Left lung (tissue), 4 donors: ENCODE measurements at regions not wholly inside any gene's neighbourhood (a gene's known extent, or its start where the extent isn't known, plus 50 kb on each side); places are given as distances from the start of the nearest gene placed in this dataset.

ENCODE experiments used
- ATAC-seq: fragments of 200-7000 bp; cut with Tn5 transposase; one replicate; pipeline ENCODE4 v1.9.1; 2020; ENCODE audit warnings: moderate library complexity
- DNase-seq, 4 donors: peaks; one replicate each; pipeline ENCODE4 v3.0.0-alpha.2; 2013 to 2020
- H3K27ac ChIP-seq, 2 donors: fragments of 200-600 bp; sonication (generic) in 1 of 2; one replicate each; pipeline versions ENCODE4 v1.5.0 to v1.8.0; 2020 to 2021
- H3K27me3 ChIP-seq, 2 donors: fragments of 200-600 bp; sonication (generic) in 1 of 2; one replicate each; pipeline versions ENCODE4 v1.5.0 to v1.8.0; 2020 to 2021
- H3K36me3 ChIP-seq, 2 donors: fragments of 200-600 bp; sonication (generic) in 1 of 2; one replicate each; pipeline versions ENCODE4 v1.5.0 to v1.8.0; 2020 to 2021
- H3K4me1 ChIP-seq, 2 donors: fragments of 200-600 bp; one replicate each; pipeline ENCODE4 v1.8.0; 2021
- H3K4me3 ChIP-seq, 2 donors: fragments of 200-600 bp; sonication (generic) in 1 of 2; one replicate each; pipeline versions ENCODE4 v1.5.0 to v1.8.0; 2020 to 2021; ENCODE audit warnings: mild to moderate bottlenecking in 1 of 2
- H3K9me3 ChIP-seq, 2 donors: fragments of 200-600 bp; sonication (generic) in 1 of 2; one replicate each; pipeline versions ENCODE4 v1.5.0 to v1.8.0; 2020 to 2021
- intact Hi-C, 2 donors: fragments of 100-400 bp; cut with DNase I; formaldehyde crosslinking; loops; one replicate each; pipeline versions ENCODE4 v1.11.2 to v1.14.2; 2022
- TF ChIP-seq, protein P1 (sequence below), 2 donors: fragments of 200-600 bp; sonication (generic) in 1 of 2; IDR thresholded peaks; one replicate each; pipeline versions ENCODE4 v1.5.0 to v1.8.0; 2021; ENCODE audit warnings: antibody characterized with exemption in 2 of 2
- donor health status: DM: no; HTN: yes; CAD: no.
- donor health status: DM: no; HTN: no; CAD: no.

DNA sequence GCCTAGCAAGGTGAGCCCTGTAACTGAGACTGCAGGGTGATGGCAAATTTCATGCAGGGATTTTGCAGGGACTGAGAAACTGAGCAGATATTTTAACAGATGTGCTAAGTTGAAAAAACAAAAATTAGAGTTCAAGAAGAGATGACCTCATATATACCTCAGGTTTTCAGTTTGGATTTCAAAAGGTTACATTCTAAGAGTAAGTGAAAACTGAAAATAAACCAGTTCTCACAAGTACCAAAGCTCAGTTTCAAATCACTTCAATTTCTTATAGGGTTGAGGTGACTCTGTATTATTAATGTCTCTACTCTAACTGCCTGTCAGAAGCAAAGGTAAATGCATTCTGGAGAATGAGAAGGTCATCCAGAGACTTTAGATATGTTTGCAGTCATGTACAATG, 237.4 kb upstream of the VRK2 start:
- no peak for DNase-seq
- Histone ChIP-seq H3K4me1 (no peaks in the 10 kb centered on the region), H3K4me3 (no peak overlapping the region), H3K27me3 (no peaks in the 10 kb centered on the region), H3K36me3 (no peaks in the 10 kb centered on the region), H3K27ac (no peak overlapping the region), H3K9me3 (no peaks in the 10 kb centered on the region)
- ATAC-seq: no peak
- TF ChIP-seq, protein P1, sequence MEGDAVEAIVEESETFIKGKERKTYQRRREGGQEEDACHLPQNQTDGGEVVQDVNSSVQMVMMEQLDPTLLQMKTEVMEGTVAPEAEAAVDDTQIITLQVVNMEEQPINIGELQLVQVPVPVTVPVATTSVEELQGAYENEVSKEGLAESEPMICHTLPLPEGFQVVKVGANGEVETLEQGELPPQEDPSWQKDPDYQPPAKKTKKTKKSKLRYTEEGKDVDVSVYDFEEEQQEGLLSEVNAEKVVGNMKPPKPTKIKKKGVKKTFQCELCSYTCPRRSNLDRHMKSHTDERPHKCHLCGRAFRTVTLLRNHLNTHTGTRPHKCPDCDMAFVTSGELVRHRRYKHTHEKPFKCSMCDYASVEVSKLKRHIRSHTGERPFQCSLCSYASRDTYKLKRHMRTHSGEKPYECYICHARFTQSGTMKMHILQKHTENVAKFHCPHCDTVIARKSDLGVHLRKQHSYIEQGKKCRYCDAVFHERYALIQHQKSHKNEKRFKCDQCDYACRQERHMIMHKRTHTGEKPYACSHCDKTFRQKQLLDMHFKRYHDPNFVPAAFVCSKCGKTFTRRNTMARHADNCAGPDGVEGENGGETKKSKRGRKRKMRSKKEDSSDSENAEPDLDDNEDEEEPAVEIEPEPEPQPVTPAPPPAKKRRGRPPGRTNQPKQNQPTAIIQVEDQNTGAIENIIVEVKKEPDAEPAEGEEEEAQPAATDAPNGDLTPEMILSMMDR (IDR thresholded peaks at IDR 0.05): no peak
- intact Hi-C loops: no loop called here

DNA sequence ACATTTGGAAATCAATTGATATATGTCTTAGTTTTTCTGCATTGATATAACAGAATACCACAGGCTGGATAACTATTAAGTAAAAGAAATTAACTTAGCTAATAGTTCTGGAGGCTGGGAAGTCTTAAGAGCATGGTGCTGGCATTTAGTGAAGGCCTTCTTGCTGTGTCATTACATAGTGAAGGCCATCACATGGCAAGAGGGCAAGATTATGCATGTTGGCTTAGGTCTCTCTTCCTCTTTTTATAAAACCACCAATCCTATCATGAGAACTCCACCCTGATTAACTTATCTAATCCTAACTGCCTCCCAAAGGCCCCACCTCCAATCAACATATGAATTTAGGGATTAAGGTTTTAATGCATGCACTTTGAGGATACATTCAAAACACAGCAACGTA, 225.5 kb upstream of the VRK2 start:
- Histone ChIP-seq H3K9me3 (peaks cover 0 to 3% of the 10 kb centered on the region in 2 donors), H3K27ac (no peak overlapping the region), H3K4me1 (no peaks in the 10 kb centered on the region), H3K4me3 (no peak overlapping the region), H3K27me3 (no peaks in the 10 kb centered on the region), H3K36me3 (no peaks in the 10 kb centered on the region)
- intact Hi-C loops: no loop called here
- ATAC-seq (no peak), DNase-seq (no peak)
- TF ChIP-seq, protein P1 (IDR thresholded peaks at IDR 0.05): no peak

DNA sequence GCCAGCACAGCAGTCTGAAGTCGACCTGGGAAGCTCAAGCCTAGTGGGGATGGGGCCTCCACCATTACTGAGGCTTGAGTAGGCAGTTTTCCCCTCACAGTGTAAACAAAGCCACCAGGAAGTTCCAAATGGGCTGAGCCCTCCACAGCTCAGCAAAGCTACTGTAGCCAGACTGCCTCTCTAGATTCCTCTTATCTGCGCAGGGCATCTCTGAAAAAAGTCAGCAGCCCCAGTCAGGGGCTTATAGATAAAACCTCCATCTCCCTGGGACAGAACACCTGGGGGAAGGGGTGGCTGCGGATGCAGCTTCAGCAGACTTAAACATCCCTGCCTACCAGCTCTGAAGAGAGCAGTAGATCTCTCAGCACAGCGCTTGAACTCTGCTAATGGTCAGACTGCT, 218.4 kb upstream of the VRK2 start:
- Histone ChIP-seq H3K4me3 (no peak overlapping the region), H3K4me1 (no peaks in the 10 kb centered on the region), H3K9me3 (peaks cover 0 to 34% of the 10 kb centered on the region in 2 donors), H3K27me3 (no peaks in the 10 kb centered on the region), H3K36me3 (no peaks in the 10 kb centered on the region), H3K27ac (no peak overlapping the region)
- TF ChIP-seq, protein P1 (IDR thresholded peaks at IDR 0.05): no peak
- no peak for DNase-seq
- intact Hi-C loops: no loop called here
- ATAC-seq: no peak

GRCh38 chr2:57834666-57835065, 211.9 kb upstream of the VRK2 start:
- no peak overlapping the region for H3K27ac ChIP-seq
- TF ChIP-seq, protein P1 (IDR thresholded peaks at IDR 0.05): no peak
- no peaks in the 10 kb centered on the region for H3K4me1 ChIP-seq
- H3K4me3 ChIP-seq: no peak overlapping the region
- DNase-seq (no peak), ATAC-seq (no peak)
- no peaks in the 10 kb centered on the region for H3K27me3 ChIP-seq
- H3K9me3 ChIP-seq: peaks cover 0 to 5% of the 10 kb centered on the region in 2 donors
- H3K36me3 ChIP-seq: no peaks in the 10 kb centered on the region
- intact Hi-C loops: no loop called here

GRCh38 chr2:57842531-57842930, 204.1 kb upstream of the VRK2 start:
- TF ChIP-seq, protein P1 (IDR thresholded peaks at IDR 0.05): no peak
- no peak for ATAC-seq

More at GRCh38 chr2:57842531-57842930, 204.1 kb upstream of the VRK2 start:
- Histone ChIP-seq H3K36me3 (no peaks in the 10 kb centered on the region), H3K4me3 (no peak overlapping the region), H3K4me1 (no peaks in the 10 kb centered on the region), H3K27me3 (no peaks in the 10 kb centered on the region), H3K27ac (no peak overlapping the region), H3K9me3 (no peaks in the 10 kb centered on the region)
- intact Hi-C loops: no loop called here
- DNase-seq: no peak
